HG03469 (cell line): ENCODE measurements at regions not wholly inside any gene's neighbourhood (a gene's known extent, or its start where the extent isn't known, plus 50 kb on each side); places are given as distances from the start of the nearest gene placed in this dataset.
"Not testable (repeated sequence)": the region's sequence is repeated elsewhere in the genome, so short reads cannot be mapped to it uniquely, and the experiment has no call there.

Experiments
- ATAC-seq: cut with Tn5 transposase; IDR thresholded peaks from one replicate; pipeline ENCODE4 v1.9.1; 2021; ENCODE audit warnings: mild to moderate bottlenecking, moderate library complexity, moderate number of reproducible peaks; ENCODE audit not compliant: unreplicated experiment

DNA sequence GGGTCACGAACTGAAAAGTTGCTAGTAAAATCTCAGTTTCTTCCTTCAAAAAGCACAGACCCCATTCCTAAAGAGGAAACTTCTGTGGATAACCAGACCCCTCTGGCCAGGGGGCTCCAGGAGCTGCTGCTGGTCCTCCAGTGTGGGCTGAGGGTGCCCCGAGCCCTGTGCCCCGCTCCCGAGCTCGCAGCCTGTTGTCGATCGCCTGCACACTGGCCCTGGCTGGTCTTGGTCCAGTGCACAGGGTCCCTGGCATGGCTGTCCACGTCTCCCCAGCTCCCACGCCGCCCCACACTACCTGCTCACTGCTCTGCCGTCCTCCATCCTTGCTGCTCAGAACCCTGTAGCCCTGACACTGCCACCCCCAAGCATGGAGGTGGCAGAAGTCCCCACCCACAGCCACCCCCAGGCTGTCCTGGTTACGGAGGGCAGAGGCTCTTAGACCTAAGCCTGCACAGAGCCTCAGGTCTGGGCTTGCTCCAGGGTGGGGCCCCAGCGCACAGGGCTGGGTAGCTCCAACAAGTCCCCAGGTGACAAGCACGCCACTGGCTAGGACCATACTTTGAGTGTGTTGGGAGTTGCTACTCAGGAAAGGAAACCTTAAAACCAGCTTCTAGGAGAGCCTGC lies 87.0 kb downstream of the PLXNA1 start:
- no peak for ATAC-seq

DNA sequence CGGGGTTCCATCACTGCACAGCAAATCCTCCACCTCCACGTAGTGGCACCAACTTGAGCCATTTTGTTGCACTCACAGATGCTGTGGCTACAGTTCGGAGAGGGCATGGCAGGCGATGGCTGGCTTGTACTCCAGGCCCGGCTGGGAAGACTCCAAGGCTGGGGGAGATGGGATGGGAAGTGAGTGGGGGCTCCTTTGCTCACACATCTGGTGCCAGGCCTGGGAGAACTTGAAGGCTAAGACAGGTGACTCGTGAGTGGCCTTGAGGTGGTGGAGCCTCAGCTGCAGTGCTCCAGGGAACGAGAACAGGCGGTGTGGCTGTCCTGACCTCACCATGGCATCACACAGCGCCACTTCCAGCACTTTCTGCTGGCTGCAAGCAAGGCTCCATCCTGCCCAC lies 87.9 kb downstream of the PLXNA1 start:
- no peak for ATAC-seq

- no peak for ATAC-seq
Measured at GRCh38 chr3:127071597-127072001, 88.7 kb downstream of the PLXNA1 start.

- no peak for ATAC-seq
Measured at GRCh38 chr3:127072221-127072771, 89.4 kb downstream of the PLXNA1 start.

DNA sequence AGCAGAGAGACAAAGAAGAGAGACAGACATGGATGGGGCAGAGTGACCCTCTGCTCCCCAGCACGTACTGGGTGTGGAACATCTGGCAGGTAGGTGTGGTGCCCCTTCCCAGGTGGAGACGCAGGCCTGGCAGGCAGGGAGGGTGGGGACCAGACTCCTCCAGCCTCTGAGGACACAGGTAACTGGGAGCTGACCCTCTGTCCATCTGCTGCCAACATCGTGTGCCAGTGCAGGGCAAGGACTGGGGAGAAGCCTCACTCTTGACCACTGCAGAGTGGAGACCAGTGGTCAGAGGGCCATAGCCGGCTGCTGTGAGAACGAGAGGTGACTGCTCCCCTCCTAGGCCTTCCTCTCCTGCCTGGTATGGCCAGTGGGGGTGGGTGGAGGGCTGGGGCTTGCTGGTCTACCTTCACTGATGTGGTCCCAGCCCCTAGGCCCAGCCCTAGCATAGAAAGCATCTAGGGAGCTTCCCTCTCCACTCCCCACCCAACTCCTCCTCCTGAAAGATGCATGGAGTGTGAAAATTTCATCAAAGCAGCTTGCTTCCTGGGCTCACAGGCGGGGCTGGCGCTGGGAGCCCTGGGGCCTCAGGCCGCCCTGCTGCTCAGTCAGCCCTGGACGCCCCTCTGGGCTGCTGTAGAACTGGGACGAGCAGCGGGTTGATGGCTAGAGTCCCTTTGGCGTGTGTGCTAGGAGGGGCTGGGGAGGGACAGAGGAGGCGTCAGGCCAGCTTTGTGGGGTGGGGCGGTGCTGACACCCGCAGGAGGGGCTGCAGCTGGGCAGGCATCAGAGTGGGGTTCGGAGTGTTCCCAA lies 90.3 kb downstream of the PLXNA1 start:
- ATAC-seq, result no peak

DNA sequence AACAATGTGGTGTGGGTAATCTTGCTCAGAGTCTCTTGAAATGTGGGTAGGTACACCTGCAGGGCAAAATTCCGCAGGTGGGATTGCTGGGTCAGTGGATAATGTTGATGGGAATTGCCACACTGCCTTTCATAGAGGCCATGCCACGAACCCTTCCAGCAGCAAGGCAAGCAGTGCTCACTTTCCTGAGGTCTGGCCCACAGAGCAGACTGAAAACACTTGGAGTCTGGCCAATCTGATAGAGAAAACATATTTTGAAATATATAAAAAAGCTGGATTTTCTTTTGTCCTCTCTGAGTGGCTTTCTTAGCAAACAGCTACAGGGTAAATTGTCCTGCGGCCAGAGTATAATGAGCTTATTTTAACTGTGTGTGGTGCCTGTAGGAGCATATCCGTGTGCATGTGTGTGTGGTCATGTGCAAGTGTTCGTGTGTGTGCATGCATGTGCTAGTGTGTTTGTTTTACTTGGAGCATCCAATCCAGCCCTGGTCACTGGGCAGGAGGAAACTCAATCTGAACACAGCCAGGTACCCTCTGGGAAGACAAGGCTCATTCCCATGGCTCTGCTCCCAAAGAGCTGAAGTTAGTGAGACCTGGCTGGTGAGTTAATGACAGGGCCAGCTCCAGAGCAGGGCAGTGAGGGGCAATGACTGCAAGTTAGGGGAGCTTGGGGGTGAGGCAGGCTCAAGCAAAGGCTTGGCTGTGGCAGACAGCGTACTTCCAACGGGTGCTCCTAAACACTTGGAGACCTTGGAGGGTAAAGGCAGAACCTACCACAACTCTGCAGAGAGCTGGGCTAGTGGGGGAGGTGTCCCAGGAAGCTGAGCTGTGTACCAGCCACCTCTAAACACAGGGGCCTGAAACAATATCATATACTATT lies 91.3 kb downstream of the PLXNA1 start:
- no peak for ATAC-seq

GRCh38 chr3:127074900-127075360 lies 92.0 kb downstream of the PLXNA1 start:
- ATAC-seq, result peak; percentile 86

DNA sequence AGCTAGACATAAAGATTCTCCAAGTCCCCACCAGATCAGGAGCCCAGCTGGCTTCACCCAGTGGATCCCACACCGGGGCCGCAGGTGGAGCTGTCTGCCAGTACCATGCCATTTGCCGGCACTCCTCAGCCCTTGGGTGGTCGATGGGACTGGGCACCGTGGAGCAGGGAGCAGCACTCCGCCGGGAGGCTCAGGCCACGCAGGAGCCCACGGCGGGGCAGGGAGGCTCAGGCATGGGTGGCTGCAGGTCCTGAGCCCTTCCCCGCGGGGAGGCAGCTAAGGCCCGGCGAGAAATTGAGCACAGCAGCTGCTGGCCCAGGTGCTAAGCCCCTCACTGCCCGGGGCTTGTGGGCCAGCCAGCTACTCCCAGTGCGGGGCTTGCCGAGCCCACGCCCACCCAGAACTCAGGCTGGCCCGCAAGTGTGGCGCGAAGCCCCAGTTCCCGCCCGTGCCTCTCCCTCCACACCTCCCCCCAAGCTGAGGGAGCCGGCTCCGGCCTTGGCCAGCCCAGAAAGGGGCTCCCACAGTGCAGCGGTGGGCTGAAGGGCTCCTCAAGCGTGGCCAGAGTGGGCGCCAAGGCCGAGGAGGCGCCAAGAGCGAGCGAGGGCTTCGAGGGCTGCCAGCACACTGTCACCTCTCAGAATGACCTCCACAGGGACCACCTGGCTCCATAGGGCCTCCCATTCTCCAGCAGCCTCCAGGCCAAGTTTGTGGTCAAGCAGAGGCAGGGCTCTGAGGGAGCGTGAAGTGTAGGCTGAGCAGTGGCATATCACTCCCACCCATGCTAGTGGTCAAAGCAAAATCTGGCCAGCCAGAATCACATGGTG lies 93.5 kb downstream of the PLXNA1 start:
- ATAC-seq, result not testable (repeated sequence)

GRCh38 chr3:127077068-127077467 lies 94.2 kb downstream of the PLXNA1 start:
- no peak for ATAC-seq

- no peak for ATAC-seq
Measured at GRCh38 chr3:127077505-127078064, 94.7 kb downstream of the PLXNA1 start.

DNA sequence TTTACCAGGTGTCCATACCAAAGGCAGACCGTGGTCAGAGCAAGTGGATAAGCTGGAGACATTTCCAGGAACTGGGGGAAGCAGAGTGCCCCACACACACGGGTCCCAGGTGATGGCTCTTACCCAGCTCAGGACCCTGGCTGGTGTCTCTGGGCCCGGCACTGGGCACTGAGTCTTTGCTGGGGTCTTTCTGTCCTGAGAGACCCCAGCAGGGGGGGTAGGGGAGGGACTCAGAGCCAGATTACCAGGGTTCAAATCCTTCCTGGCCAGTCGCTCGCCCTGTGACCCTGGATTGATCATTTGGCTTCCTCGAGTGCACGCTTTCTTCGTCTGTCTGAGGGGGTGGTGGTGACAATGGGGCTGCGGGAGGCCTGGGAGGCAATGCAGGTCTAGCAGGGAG lies 95.7 kb downstream of the PLXNA1 start:
- no peak for ATAC-seq

DNA sequence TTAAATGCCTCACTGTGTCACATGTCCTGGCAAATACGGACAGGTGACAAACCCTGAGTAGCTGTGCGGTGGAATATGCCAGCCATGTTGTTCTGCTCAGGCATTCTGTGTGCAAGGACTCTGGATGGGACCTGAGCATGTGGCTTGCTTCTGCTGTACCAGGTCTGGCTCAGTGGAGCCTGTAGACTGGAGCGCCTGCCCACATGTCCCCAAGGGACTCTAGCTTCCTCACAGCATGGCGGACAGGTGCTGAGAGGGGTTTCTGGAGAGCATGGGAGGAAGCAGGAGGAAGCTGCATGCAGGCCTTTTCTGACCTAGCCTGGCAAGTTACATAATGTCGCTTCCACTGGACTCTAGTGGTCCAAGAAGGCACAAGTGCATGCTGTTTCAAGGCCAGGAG lies 96.3 kb downstream of the PLXNA1 start:
- ATAC-seq, result no peak

GRCh38 chr3:127081001-127081720 lies 98.2 kb downstream of the PLXNA1 start:
- ATAC-seq, result no peak

- no peak for ATAC-seq
Measured at GRCh38 chr3:127082066-127082465, 99.2 kb downstream of the PLXNA1 start.

DNA sequence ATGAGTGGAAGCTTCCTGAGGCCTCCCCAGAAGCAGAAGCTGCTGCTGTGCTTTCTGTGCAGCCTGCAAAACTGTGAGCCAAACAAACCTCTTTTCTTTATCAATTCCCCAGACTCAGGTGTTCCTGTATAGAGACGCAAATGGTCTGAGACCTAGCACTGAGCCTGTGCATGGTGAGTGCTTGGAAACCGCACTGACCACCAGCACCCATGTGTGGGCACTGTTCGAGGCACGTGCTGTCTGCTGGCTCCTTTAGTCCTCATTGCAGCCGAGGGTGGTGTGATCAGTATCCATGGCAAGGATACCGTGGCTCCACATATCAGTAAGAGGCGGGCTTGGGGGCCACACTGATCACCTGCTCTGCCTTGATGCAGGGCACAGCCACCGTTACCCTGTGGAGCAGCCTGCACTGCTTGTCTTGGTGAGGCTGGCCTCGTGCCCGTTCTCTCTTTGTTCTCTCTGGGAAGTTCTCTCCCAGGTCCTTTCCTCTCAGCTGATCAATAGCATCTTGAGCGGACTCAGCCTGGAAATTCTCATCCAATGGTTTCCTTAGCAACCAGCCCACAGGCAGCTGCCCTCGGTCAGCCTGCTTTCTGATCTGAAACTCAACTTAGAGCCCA lies 101.0 kb downstream of the PLXNA1 start:
- ATAC-seq, result no peak

DNA sequence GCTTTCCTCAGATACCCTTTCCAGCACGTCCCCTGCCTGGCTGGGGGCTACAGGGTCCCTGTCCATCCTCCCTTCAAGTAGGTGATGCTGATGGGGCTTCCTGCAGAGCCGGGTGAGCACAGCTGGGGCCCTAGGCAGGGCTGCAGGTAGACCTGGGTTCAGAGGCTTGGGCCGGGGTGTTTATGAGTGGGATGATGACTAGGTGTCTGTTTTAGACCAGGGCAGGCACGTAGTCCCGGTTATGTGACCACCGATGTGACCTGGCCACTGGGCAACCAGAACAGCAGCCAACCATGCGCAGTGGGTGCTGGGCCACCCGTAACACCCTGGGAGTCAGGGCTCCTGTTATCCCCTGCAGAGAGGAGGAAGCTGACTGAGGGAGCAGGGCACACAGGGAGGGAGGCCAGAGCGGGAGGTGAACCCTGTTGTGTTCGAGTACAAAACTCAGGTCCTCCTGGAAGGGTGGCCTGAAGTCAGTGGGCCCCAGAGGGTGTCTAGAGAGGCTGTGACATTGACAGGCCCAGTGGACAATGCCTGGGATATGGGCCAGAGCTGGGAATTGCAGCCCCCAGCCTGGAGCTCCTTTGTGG lies 101.6 kb downstream of the PLXNA1 start:
- no peak for ATAC-seq

DNA sequence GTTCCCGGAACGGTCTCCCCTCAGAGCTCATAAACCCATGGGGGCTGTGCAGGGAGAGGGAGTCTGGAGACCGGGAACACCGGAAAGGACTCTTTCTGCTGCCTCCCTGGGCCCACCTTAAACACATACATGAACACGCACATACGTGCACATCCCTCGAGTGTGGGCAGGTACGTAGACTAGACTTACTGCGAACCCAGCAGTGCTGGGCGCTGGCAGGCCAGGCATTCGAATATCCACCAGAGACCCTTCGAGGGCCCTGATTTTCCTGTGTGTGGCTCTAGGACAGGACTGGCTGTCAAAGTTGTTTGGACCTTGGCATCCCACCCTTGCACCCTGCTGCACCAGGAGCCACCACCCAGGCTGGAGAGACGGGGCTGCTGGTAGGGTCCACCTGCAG lies 102.7 kb downstream of the PLXNA1 start:
- ATAC-seq, result no peak

GRCh38 chr3:127086591-127086990 lies 103.7 kb downstream of the PLXNA1 start:
- not testable (repeated sequence) for ATAC-seq
